Endodermal cell (in vitro differentiated cells): ENCODE measurements at regions not wholly inside any gene's neighbourhood (a gene's known extent, or its start where the extent isn't known, plus 50 kb on each side); places are given as distances from the start of the nearest gene placed in this dataset.

ENCODE experiments used
- DNase-seq: peaks from one replicate; pipeline ENCODE4 v3.0.0-alpha.2; 2017
- H3K27ac ChIP-seq: 2 replicates; pipeline ENCODE4 v1.5.1; 2013; ENCODE audit warnings: mild to moderate bottlenecking, low read depth, low read length, moderate library complexity
- H3K27me3 ChIP-seq: 2 replicates; pipeline ENCODE4 v1.6.1; 2013; ENCODE audit warnings: mild to moderate bottlenecking, low read length, moderate library complexity; ENCODE audit not compliant: insufficient read depth, control insufficient read depth, poor library complexity, severe bottlenecking
- H3K36me3 ChIP-seq: 2 replicates; pipeline ENCODE4 v1.7.0; 2013; ENCODE audit warnings: mild to moderate bottlenecking, low read length, moderate library complexity; ENCODE audit not compliant: control insufficient read depth, insufficient read depth
- H3K4me1 ChIP-seq: one replicate; pipeline ENCODE4 v1.7.0; 2013; ENCODE audit warnings: low read length; ENCODE audit not compliant: control insufficient read depth, insufficient read depth
- H3K4me3 ChIP-seq: 2 replicates; pipeline ENCODE4 v1.5.1; 2013; ENCODE audit warnings: mild to moderate bottlenecking, low read length, moderate library complexity
- H3K9ac ChIP-seq: 2 replicates; pipeline ENCODE4 v1.6.1; 2013; ENCODE audit warnings: mild to moderate bottlenecking, low read length, moderate library complexity; ENCODE audit not compliant: poor library complexity, severe bottlenecking; ENCODE audit errors: extremely low read depth
- H3K9me3 ChIP-seq: 2 replicates; pipeline ENCODE4 v1.6.1; 2013; ENCODE audit warnings: mild to moderate bottlenecking, low read length, moderate library complexity; ENCODE audit not compliant: control insufficient read depth
- H3K27ac Mint-ChIP-seq: 2 replicates; pipeline ENCODE4 v1.8.0; 2020; ENCODE audit warnings: mixed read lengths
- H3K27me3 Mint-ChIP-seq: 2 replicates; pipeline ENCODE4 v1.8.0; 2021; ENCODE audit warnings: mild to moderate bottlenecking, mixed read lengths; ENCODE audit not compliant: insufficient read depth
- H3K36me3 Mint-ChIP-seq: 2 replicates; pipeline ENCODE4 v1.8.0; 2020; ENCODE audit warnings: low read depth, mixed read lengths
- H3K4me1 Mint-ChIP-seq: 2 replicates; pipeline ENCODE4 v1.8.0; 2020; ENCODE audit warnings: mixed read lengths
- H3K4me3 Mint-ChIP-seq: 2 replicates; pipeline ENCODE4 v1.8.0; 2020; ENCODE audit warnings: mild to moderate bottlenecking, moderate library complexity, mixed read lengths
- H3K9me3 Mint-ChIP-seq: 2 replicates; pipeline ENCODE4 v1.8.0; 2020; ENCODE audit warnings: mild to moderate bottlenecking, mixed read lengths
- WGBS, 2 experiments: methylation state at CpG; one replicate each; pipeline versions ENCODE4 v1.1.5 to v1.1.7; 2013; ENCODE audit warnings: missing lambda C conversion rate in 2 of 2, mixed read lengths in 1 of 2; ENCODE audit not compliant: insufficient coverage in 1 of 2, insufficient read length in 1 of 2; 5-methylcytosine and 5-hydroxymethylcytosine counted together
- TF ChIP-seq, protein P1 (sequence below): fragments of 200-600 bp; sonication (generic); conservative IDR thresholded peaks from 2 replicates; pipeline ENCODE4 v1.5.0; 2021; ENCODE audit warnings: antibody characterized with exemption, mild to moderate bottlenecking

DNA sequence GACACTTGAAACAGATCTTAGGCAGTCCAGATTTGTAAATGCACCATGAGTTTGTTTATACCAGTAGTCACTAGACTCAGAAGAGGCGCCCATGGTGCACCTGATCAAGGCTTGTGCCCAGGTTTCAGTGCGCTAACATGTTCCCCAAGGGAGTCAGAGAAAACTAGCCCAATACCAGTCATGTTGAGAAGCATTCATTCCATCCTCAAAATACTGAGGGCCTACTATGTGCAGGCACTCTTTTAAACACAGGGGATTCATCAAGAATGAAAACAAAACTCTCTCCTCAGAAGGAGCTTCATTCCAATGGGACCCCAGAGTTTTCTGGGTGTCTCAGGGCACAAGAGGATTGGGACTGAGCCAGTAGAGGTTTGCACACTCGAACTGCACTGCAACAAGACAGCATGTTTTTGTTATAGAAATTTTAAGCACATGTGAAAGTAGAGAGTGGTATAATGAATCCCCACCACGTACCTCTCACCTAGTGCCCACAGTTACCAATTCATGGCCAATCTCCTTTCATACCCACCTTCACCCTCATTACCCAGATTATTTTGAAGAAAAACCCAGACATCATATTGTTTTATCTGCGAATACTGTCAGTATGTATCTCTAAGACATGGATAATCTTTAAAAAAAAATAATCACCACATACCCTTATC lies 55.0 kb upstream of the ARID5B start:
- WGBS, 2 experiments, result 90 to 95% methylated on average over 3 to 5 of the region's 5 CpGs
- H3K27me3 Mint-ChIP-seq, result peaks cover 41% of the 10 kb centered on the region
- no peak overlapping the region for H3K9ac ChIP-seq
- H3K27ac ChIP-seq, result no peak overlapping the region
- no peaks in the 10 kb centered on the region for H3K4me1 ChIP-seq
- no peak overlapping the region for H3K4me3 Mint-ChIP-seq
- H3K36me3 ChIP-seq, result no peaks in the 10 kb centered on the region
- H3K4me3 ChIP-seq, result no peak overlapping the region
- no peaks in the 10 kb centered on the region for H3K9me3 Mint-ChIP-seq
- H3K27me3 ChIP-seq, result no peaks in the 10 kb centered on the region
- no peaks in the 10 kb centered on the region for H3K9me3 ChIP-seq
- H3K4me1 Mint-ChIP-seq, result peaks cover 29% of the 10 kb centered on the region
- no peak for DNase-seq
- TF ChIP-seq, protein P1, sequence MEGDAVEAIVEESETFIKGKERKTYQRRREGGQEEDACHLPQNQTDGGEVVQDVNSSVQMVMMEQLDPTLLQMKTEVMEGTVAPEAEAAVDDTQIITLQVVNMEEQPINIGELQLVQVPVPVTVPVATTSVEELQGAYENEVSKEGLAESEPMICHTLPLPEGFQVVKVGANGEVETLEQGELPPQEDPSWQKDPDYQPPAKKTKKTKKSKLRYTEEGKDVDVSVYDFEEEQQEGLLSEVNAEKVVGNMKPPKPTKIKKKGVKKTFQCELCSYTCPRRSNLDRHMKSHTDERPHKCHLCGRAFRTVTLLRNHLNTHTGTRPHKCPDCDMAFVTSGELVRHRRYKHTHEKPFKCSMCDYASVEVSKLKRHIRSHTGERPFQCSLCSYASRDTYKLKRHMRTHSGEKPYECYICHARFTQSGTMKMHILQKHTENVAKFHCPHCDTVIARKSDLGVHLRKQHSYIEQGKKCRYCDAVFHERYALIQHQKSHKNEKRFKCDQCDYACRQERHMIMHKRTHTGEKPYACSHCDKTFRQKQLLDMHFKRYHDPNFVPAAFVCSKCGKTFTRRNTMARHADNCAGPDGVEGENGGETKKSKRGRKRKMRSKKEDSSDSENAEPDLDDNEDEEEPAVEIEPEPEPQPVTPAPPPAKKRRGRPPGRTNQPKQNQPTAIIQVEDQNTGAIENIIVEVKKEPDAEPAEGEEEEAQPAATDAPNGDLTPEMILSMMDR, result no peak
- H3K36me3 Mint-ChIP-seq, result no peaks in the 10 kb centered on the region
- no peak overlapping the region for H3K27ac Mint-ChIP-seq

DNA sequence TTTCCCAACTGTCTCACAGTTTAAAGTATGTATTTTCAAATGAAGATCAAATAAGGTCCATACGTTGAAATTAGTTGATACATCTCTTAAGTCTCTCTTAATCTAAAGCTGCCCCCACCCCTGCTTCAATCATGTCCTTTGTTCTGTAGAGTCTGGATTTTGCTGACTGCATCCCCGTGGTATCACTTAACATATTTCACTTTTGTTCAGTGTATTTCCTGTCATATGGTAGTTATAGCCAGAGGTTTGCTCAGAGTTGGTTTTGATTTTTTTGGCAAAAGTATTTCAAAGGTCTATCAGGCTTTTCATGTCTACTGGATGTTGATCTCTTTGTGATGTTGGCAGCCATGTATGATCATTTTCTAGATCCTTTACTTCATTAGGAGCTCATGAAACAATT lies 54.4 kb upstream of the ARID5B start:
- peaks cover 29% of the 10 kb centered on the region for H3K4me1 Mint-ChIP-seq
- no peak overlapping the region for H3K27ac ChIP-seq
- peaks cover 39% of the 10 kb centered on the region for H3K27me3 Mint-ChIP-seq
- TF ChIP-seq, protein P1, result no peak
- no peaks in the 10 kb centered on the region for H3K36me3 Mint-ChIP-seq
- H3K4me3 ChIP-seq, result no peak overlapping the region
- H3K27ac Mint-ChIP-seq, result no peak overlapping the region
- no peaks in the 10 kb centered on the region for H3K27me3 ChIP-seq
- H3K9me3 Mint-ChIP-seq, result no peaks in the 10 kb centered on the region
- no peak overlapping the region for H3K4me3 Mint-ChIP-seq
- no peaks in the 10 kb centered on the region for H3K36me3 ChIP-seq
- no peaks in the 10 kb centered on the region for H3K9me3 ChIP-seq
- WGBS, 2 experiments, result 88% methylated on average over 2 of the region's 2 CpGs; no CpG with 5 or more reads in 1 of the 2 experiments
- DNase-seq, result no peak
- no peaks in the 10 kb centered on the region for H3K4me1 ChIP-seq
- H3K9ac ChIP-seq, result no peak overlapping the region

DNA sequence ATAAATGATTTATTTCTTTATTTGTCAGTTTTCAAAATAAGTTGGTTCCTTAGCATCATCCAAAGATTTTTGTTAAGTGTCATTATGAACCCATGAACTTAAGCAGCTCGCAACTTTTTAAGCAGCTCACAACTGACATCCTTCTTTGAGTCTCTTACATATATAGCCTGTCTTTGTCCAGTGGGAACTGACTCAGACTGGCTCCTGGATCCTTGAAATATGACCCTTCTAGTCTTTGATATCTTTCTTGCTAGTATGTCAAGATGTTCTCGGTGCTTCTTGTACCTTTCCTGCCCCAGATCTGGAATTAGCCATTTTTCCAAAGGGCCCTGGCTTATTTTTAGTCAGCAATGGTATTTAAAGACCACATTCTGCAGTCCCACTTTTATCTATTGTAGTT lies 53.9 kb upstream of the ARID5B start:
- H3K9me3 Mint-ChIP-seq, result no peaks in the 10 kb centered on the region

More for the DNA sequence above, 53.9 kb upstream of the ARID5B start:
- H3K27me3 ChIP-seq, result no peaks in the 10 kb centered on the region
- no peak overlapping the region for H3K9ac ChIP-seq
- no peak overlapping the region for H3K4me3 Mint-ChIP-seq
- DNase-seq, result no peak
- WGBS, 2 experiments, result 93 to 94% methylated on average over 1 to 2 of the region's 2 CpGs
- H3K4me1 ChIP-seq, result no peaks in the 10 kb centered on the region
- TF ChIP-seq, protein P1, result no peak
- H3K27ac Mint-ChIP-seq, result no peak overlapping the region
- no peak overlapping the region for H3K27ac ChIP-seq
- H3K9me3 ChIP-seq, result no peaks in the 10 kb centered on the region
- H3K4me3 ChIP-seq, result no peak overlapping the region
- H3K36me3 ChIP-seq, result no peaks in the 10 kb centered on the region
- peaks cover 26% of the 10 kb centered on the region for H3K4me1 Mint-ChIP-seq
- peaks cover 37% of the 10 kb centered on the region for H3K27me3 Mint-ChIP-seq
- no peaks in the 10 kb centered on the region for H3K36me3 Mint-ChIP-seq
